OCI-LY7 (cell line): ENCODE measurements at regions not wholly inside any gene's neighbourhood (a gene's known extent, or its start where the extent isn't known, plus 50 kb on each side); places are given as distances from the start of the nearest gene placed in this dataset.
A peak's percentile ranks its signal among the peaks of the same experiment; 100 is the strongest.

ENCODE experiments used
- BruUV-seq: library from RNA; stranded (reverse); fragments of 400-500 nt; replicated peaks from 2 replicates; lab custom pipeline; 2021; lab: Mats Ljungman, UMichigan
- CTCF ChIA-PET: fragments of 300-600 bp; sonication (Branson Sonifier 250); formaldehyde crosslinking; loops from one replicate; lab custom pipeline; 2022; ENCODE audit warnings: antibody characterized with exemption; ENCODE audit not compliant: unreplicated experiment; lab: Charles Lee
- POLR2A ChIA-PET: fragments of 300-600 bp; sonication (Branson Sonifier 250); formaldehyde crosslinking; loops from one replicate; lab custom pipeline; 2022; ENCODE audit warnings: antibody characterized with exemption; lab: Charles Lee
- DNase-seq: peaks from one replicate; pipeline ENCODE4 v3.0.0-alpha.2; 2015; ENCODE audit warnings: low spot score
- H2AFZ ChIP-seq: fragments of 200-600 bp; sonication (generic), shearing (Covaris generic); 2 replicates; pipeline ENCODE4 v1.6.1; 2014; ENCODE audit warnings: mild to moderate bottlenecking, antibody characterized with exemption, low read length, moderate library complexity
- H3K27ac ChIP-seq: fragments of 200-600 bp; sonication (generic); 2 replicates; pipeline ENCODE4 v1.5.1; 2014; ENCODE audit warnings: mixed run types, low read depth, mild to moderate bottlenecking, moderate library complexity, low read length, inconsistent platforms; ENCODE audit not compliant: poor library complexity, severe bottlenecking
- H3K36me3 ChIP-seq: fragments of 200-600 bp; sonication (generic); 2 replicates; pipeline ENCODE4 v1.6.1; 2014; ENCODE audit warnings: mild to moderate bottlenecking, antibody characterized with exemption, low read length, moderate library complexity, mixed read lengths; ENCODE audit not compliant: insufficient read depth
- H3K4me1 ChIP-seq: fragments of 200-600 bp; sonication (generic); 2 replicates; pipeline ENCODE4 v1.5.1; 2014; ENCODE audit warnings: mild to moderate bottlenecking, low read length; ENCODE audit not compliant: insufficient read depth, poor library complexity, severe bottlenecking
- H3K4me2 ChIP-seq: fragments of 200-600 bp; sonication (generic); 2 replicates; pipeline ENCODE4 v1.6.1; 2014; ENCODE audit warnings: mild to moderate bottlenecking, low read length
- H3K4me3 ChIP-seq: fragments of 200-600 bp; sonication (generic); 2 replicates; pipeline ENCODE4 v1.5.1; 2014; ENCODE audit warnings: mild to moderate bottlenecking, low read depth, low read length; ENCODE audit not compliant: poor library complexity, severe bottlenecking
- H3K79me2 ChIP-seq: fragments of 200-600 bp; sonication (generic); 2 replicates; pipeline ENCODE4 v1.6.1; 2016; ENCODE audit warnings: low read depth, mild to moderate bottlenecking, low read length, moderate library complexity, mixed read lengths; ENCODE audit not compliant: insufficient read depth
- H3K9me2 ChIP-seq: fragments of 200-600 bp; sonication (generic); 2 replicates; pipeline ENCODE4 v1.6.1; 2016; ENCODE audit warnings: mild to moderate bottlenecking, low read length, mixed read lengths; ENCODE audit not compliant: insufficient read depth
- H3K9me3 ChIP-seq: fragments of 200-600 bp; sonication (generic); 2 replicates; pipeline ENCODE4 v1.6.1; 2014; ENCODE audit warnings: mild to moderate bottlenecking, mixed run types, low read length, mixed read lengths
- H4K20me1 ChIP-seq: fragments of 200-600 bp; sonication (generic); 2 replicates; pipeline ENCODE4 v1.6.1; 2014; ENCODE audit warnings: mild to moderate bottlenecking, antibody characterized with exemption, low read length, moderate library complexity, mixed read lengths; ENCODE audit not compliant: insufficient read depth
- CTCF ChIP-seq: fragments of 200-600 bp; sonication (generic); conservative IDR thresholded peaks from 2 replicates; pipeline ENCODE4 v1.5.1; 2014; ENCODE audit warnings: mild to moderate bottlenecking, antibody characterized with exemption, low read length, moderate library complexity, mixed read lengths
- EZH2phosphoT487 ChIP-seq: fragments of 200-600 bp; sonication (generic); IDR thresholded peaks from 2 replicates; pipeline ENCODE4 v1.6.1; 2018; ENCODE audit warnings: low read depth, borderline replicate concordance, mild to moderate bottlenecking, mixed run types, antibody characterized with exemption, low read length, moderate library complexity, mixed read lengths
- intact Hi-C: fragments of 100-400 bp; cut with micrococcal nuclease; formaldehyde crosslinking; loops from one replicate; pipeline ENCODE4 v1.10.0; 2022; ENCODE audit not compliant: unreplicated experiment

GRCh38 chrX:6777238-6778002 lies 242.5 kb upstream of the VCX3A start:
- H3K27ac ChIP-seq, result no peak overlapping the region
- peak overlapping the region; percentile 64; the same call in 1 of the 2 replicates for H2AFZ ChIP-seq
- no peak for TF ChIP-seq EZH2phosphoT487
- TF ChIP-seq CTCF, result no peak
- no peaks in the 10 kb centered on the region for H3K9me3 ChIP-seq
- no peaks in the 10 kb centered on the region for H3K79me2 ChIP-seq
- intact Hi-C loops, result no loop called here
- H3K4me1 ChIP-seq, result peaks cover 22% of the 10 kb centered on the region
- peak; percentile 25 for DNase-seq
- POLR2A ChIA-PET, result interaction anchor here (0.5 to 1.4 kb wide), 5 partner anchors 9 to 73 kb away, joined by 3 to 5 read pairs (median 4); no protein-coding TSS in a partner anchor
- H3K4me2 ChIP-seq, result peak overlapping the region; percentile 55
- peak overlapping the region; percentile 12 for H3K4me3 ChIP-seq
- no peaks in the 10 kb centered on the region for H3K9me2 ChIP-seq
- no peaks in the 10 kb centered on the region for H3K36me3 ChIP-seq
- H4K20me1 ChIP-seq, result no peaks in the 10 kb centered on the region
- CTCF ChIA-PET, result no interaction called here
- no TSS peak for BruUV-seq

GRCh38 chrX:6770936-6771335 lies 236.0 kb upstream of the VCX3A start:
- intact Hi-C loops, result no loop called here
- Histone ChIP-seq H3K36me3 (no peaks in the 10 kb centered on the region), H3K27ac (no peak overlapping the region), H3K4me1 (no peaks in the 10 kb centered on the region), H2AFZ (no peak overlapping the region), H4K20me1 (no peaks in the 10 kb centered on the region), H3K79me2 (no peaks in the 10 kb centered on the region), H3K9me2 (no peaks in the 10 kb centered on the region), H3K4me3 (no peak overlapping the region), H3K4me2 (no peak overlapping the region), H3K9me3 (no peaks in the 10 kb centered on the region)
- DNase-seq, result no peak
- BruUV-seq, result no TSS peak
- ChIA-PET CTCF (no interaction called here), POLR2A (no interaction called here)
- TF ChIP-seq EZH2phosphoT487 (no peak), CTCF (no peak)

- Histone ChIP-seq H3K27ac (no peak overlapping the region), H3K4me3 (no peak overlapping the region), H2AFZ (no peak overlapping the region), H3K36me3 (no peaks in the 10 kb centered on the region), H3K4me2 (no peak overlapping the region), H3K9me2 (no peaks in the 10 kb centered on the region), H3K9me3 (no peaks in the 10 kb centered on the region), H3K79me2 (no peaks in the 10 kb centered on the region), H4K20me1 (no peaks in the 10 kb centered on the region), H3K4me1 (no peaks in the 10 kb centered on the region)
- CTCF ChIA-PET, result no interaction called here
- no TSS peak for BruUV-seq
- no peak for TF ChIP-seq EZH2phosphoT487
- no peak for TF ChIP-seq CTCF
- no peak for DNase-seq
- POLR2A ChIA-PET, result no interaction called here
- intact Hi-C loops, result no loop called here
Measured at GRCh38 chrX:6768881-6769280, 234.0 kb upstream of the VCX3A start.
